ENCODE measurements at regions not wholly inside any gene's neighbourhood (a gene's known extent, or its start where the extent isn't known, plus 50 kb on each side); places are given as distances from the start of the nearest gene placed in this dataset.
"Not testable (repeated sequence)": the region's sequence is repeated elsewhere in the genome, so short reads cannot be mapped to it uniquely, and the experiment has no call there.

GRCh38 chr18:38646296-38646695 is 1080.7 kb upstream of the CELF4 start:
- Histone ChIP-seq H3K4me1 (no peaks in the 10 kb centered on the region), H3K36me3 (no peaks in the 10 kb centered on the region), H3K27ac (no peak overlapping the region), H3K9me3 (peaks cover 0 to 4% (median 0%) of the 10 kb centered on the region in 8 donors), H3K27me3 (replicated peaks in 1 of 7) (no peaks in the 10 kb centered on the region), H3K4me3 (no peak overlapping the region)
- no peak for DNase-seq
- TF ChIP-seq POLR2AphosphoS5 (IDR thresholded peaks at IDR 0.05): no peak
- TF ChIP-seq POLR2A (IDR thresholded peaks at IDR 0.05): no peak
- TF ChIP-seq, protein P1, sequence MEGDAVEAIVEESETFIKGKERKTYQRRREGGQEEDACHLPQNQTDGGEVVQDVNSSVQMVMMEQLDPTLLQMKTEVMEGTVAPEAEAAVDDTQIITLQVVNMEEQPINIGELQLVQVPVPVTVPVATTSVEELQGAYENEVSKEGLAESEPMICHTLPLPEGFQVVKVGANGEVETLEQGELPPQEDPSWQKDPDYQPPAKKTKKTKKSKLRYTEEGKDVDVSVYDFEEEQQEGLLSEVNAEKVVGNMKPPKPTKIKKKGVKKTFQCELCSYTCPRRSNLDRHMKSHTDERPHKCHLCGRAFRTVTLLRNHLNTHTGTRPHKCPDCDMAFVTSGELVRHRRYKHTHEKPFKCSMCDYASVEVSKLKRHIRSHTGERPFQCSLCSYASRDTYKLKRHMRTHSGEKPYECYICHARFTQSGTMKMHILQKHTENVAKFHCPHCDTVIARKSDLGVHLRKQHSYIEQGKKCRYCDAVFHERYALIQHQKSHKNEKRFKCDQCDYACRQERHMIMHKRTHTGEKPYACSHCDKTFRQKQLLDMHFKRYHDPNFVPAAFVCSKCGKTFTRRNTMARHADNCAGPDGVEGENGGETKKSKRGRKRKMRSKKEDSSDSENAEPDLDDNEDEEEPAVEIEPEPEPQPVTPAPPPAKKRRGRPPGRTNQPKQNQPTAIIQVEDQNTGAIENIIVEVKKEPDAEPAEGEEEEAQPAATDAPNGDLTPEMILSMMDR (IDR thresholded peaks at IDR 0.05 in 8 of 11, conservative IDR thresholded peaks at IDR 0.05 in 3 of 11): no peak
- intact Hi-C loops (cut with DNase I; ENCODE audit: low total_unique reads): no loop called here

- no peaks in the 10 kb centered on the region for H3K27me3 ChIP-seq (replicated peaks in 1 of 7)
- WGBS, 5 donors: 72 to 83% (median 77%) methylated on average over 4 of the region's 4 CpGs
- H3K27ac ChIP-seq: no peak overlapping the region
- intact Hi-C loops (cut with DNase I; ENCODE audit: low total_unique reads): no loop called here
- TF ChIP-seq POLR2AphosphoS5 (IDR thresholded peaks at IDR 0.05): no peak
- TF ChIP-seq POLR2A (IDR thresholded peaks at IDR 0.05): no peak
- TF ChIP-seq, protein P1 (IDR thresholded peaks at IDR 0.05 in 8 of 11, conservative IDR thresholded peaks at IDR 0.05 in 3 of 11): no peak
- peaks cover 0 to 8% (median 7%) of the 10 kb centered on the region in 8 donors for H3K9me3 ChIP-seq
- no peaks in the 10 kb centered on the region for H3K4me1 ChIP-seq
- H3K4me3 ChIP-seq: no peak overlapping the region
- no peaks in the 10 kb centered on the region for H3K36me3 ChIP-seq
- DNase-seq: no peak
Measured at GRCh38 chr18:38644875-38645641, 1079.5 kb upstream of the CELF4 start.

GRCh38 chr18:38642711-38643110 is 1077.1 kb upstream of the CELF4 start:
- intact Hi-C loops (cut with DNase I; ENCODE audit: low total_unique reads): no loop called here
- Histone ChIP-seq H3K27ac (no peak overlapping the region), H3K4me1 (no peaks in the 10 kb centered on the region), H3K36me3 (no peaks in the 10 kb centered on the region), H3K9me3 (peaks cover 0 to 32% (median 25%) of the 10 kb centered on the region in 8 donors), H3K27me3 (replicated peaks in 1 of 7) (no peaks in the 10 kb centered on the region), H3K4me3 (no peak overlapping the region)
- WGBS, 5 donors: 57 to 77% (median 69%) methylated on average over 3 of the region's 3 CpGs
- DNase-seq: no peak
- TF ChIP-seq POLR2A (IDR thresholded peaks at IDR 0.05) (no peak), POLR2AphosphoS5 (IDR thresholded peaks at IDR 0.05) (no peak)
- TF ChIP-seq, protein P1 (IDR thresholded peaks at IDR 0.05 in 8 of 11, conservative IDR thresholded peaks at IDR 0.05 in 3 of 11): no peak

GRCh38 chr18:38639700-38640099 is 1074.1 kb upstream of the CELF4 start:
- H3K4me3 ChIP-seq; DNase-seq; H3K27me3 ChIP-seq (replicated peaks in 1 of 7); intact Hi-C loops (cut with DNase I; ENCODE audit: low total_unique reads); H3K4me1 ChIP-seq; H3K27ac ChIP-seq; H3K36me3 ChIP-seq: not testable (repeated sequence)
- WGBS, 5 donors: 71 to 87% (median 80%) methylated on average over 9 of the region's 9 CpGs
- H3K9me3 ChIP-seq: peaks cover 0 to 36% (median 25%) of the 10 kb centered on the region in 8 donors
